GM21367 (cell line): ENCODE measurements at regions not wholly inside any gene's neighbourhood (a gene's known extent, or its start where the extent isn't known, plus 50 kb on each side); places are given as distances from the start of the nearest gene placed in this dataset.

ENCODE experiments used
- ATAC-seq: cut with Tn5 transposase; IDR thresholded peaks from one replicate; pipeline ENCODE4 v1.9.1; 2021; ENCODE audit not compliant: unreplicated experiment

GRCh38 chr12:92336641-92337040, 191.0 kb upstream of the BTG1 start:
- no peak for ATAC-seq

GRCh38 chr12:92335831-92336230, 190.2 kb upstream of the BTG1 start:
- ATAC-seq, result no peak

GRCh38 chr12:92334552-92334951, 188.9 kb upstream of the BTG1 start:
- no peak for ATAC-seq

- no peak for ATAC-seq
Measured at GRCh38 chr12:92332552-92332951, 186.9 kb upstream of the BTG1 start.

- ATAC-seq, result no peak
Measured at GRCh38 chr12:92331383-92331782, 185.7 kb upstream of the BTG1 start.

- ATAC-seq, result no peak
Measured at GRCh38 chr12:92330654-92331053, 185.0 kb upstream of the BTG1 start.

GRCh38 chr12:92326877-92327276, 181.2 kb upstream of the BTG1 start:
- ATAC-seq, result no peak

- no peak for ATAC-seq
Measured at GRCh38 chr12:92324849-92325500, 179.3 kb upstream of the BTG1 start.

- ATAC-seq, result no peak
Measured at GRCh38 chr12:92312463-92312964, 166.9 kb upstream of the BTG1 start.

GRCh38 chr12:92304371-92305055, 158.9 kb upstream of the BTG1 start:
- ATAC-seq, result no peak

GRCh38 chr12:92302041-92302829, 156.6 kb upstream of the BTG1 start:
- no peak for ATAC-seq

- ATAC-seq, result no peak
Measured at GRCh38 chr12:92301356-92301755, 155.7 kb upstream of the BTG1 start.

GRCh38 chr12:92300777-92301176, 155.1 kb upstream of the BTG1 start:
- no peak for ATAC-seq

- no peak for ATAC-seq
Measured at GRCh38 chr12:92299744-92300143, 154.1 kb upstream of the BTG1 start.

- no peak for ATAC-seq
Measured at GRCh38 chr12:92299344-92299743, 153.7 kb upstream of the BTG1 start.

- no peak for ATAC-seq
Measured at GRCh38 chr12:92297932-92298696, 152.5 kb upstream of the BTG1 start.

GRCh38 chr12:92297405-92297804, 151.8 kb upstream of the BTG1 start:
- ATAC-seq, result no peak

GRCh38 chr12:92295523-92295922, 149.9 kb upstream of the BTG1 start:
- ATAC-seq, result no peak

- ATAC-seq, result no peak
Measured at GRCh38 chr12:92294676-92295440, 149.2 kb upstream of the BTG1 start.

- ATAC-seq, result no peak
Measured at GRCh38 chr12:92292016-92292415, 146.4 kb upstream of the BTG1 start.
